H9 (cell line): ENCODE measurements at regions not wholly inside any gene's neighbourhood (a gene's known extent, or its start where the extent isn't known, plus 50 kb on each side); places are given as distances from the start of the nearest gene placed in this dataset.

Source experiments
- DNase-seq: peaks from one replicate; pipeline ENCODE4 v3.0.0-alpha.2; 2017
- H2AFZ ChIP-seq: one replicate; pipeline ENCODE4 v1.6.1; 2013; ENCODE audit warnings: mild to moderate bottlenecking, low read length, control low read depth, moderate library complexity
- H2AK5ac ChIP-seq: 2 replicates; pipeline ENCODE4 v1.6.1; 2013; ENCODE audit warnings: low read length, control low read depth, mixed read lengths; ENCODE audit not compliant: insufficient read length
- H2BK120ac ChIP-seq: one replicate; pipeline ENCODE4 v1.6.1; 2013; ENCODE audit warnings: low read depth, mild to moderate bottlenecking, low read length, control low read depth, inconsistent platforms; ENCODE audit not compliant: poor library complexity, severe bottlenecking
- H2BK12ac ChIP-seq: 2 replicates; pipeline ENCODE4 v1.6.1; 2013; ENCODE audit warnings: low read length, control low read depth, mixed read lengths, low read depth; ENCODE audit not compliant: insufficient read length
- H2BK15ac ChIP-seq: 2 replicates; pipeline ENCODE4 v1.6.1; 2013; ENCODE audit warnings: low read depth, low read length, control low read depth
- H2BK20ac ChIP-seq: one replicate; pipeline ENCODE4 v1.6.1; 2013; ENCODE audit warnings: low read depth, mild to moderate bottlenecking, low read length, control low read depth, inconsistent platforms; ENCODE audit not compliant: poor library complexity, severe bottlenecking
- H2BK5ac ChIP-seq: 2 replicates; pipeline ENCODE4 v1.6.1; 2013; ENCODE audit warnings: low read length, control low read depth, mixed read lengths; ENCODE audit not compliant: insufficient read length
- H3K14ac ChIP-seq: 2 replicates; pipeline ENCODE4 v1.6.1; 2013; ENCODE audit warnings: low read length, control low read depth; ENCODE audit not compliant: insufficient read depth
- H3K18ac ChIP-seq: 2 replicates; pipeline ENCODE4 v1.6.1; 2013; ENCODE audit warnings: low read depth, mild to moderate bottlenecking, mixed read lengths, low read length, control low read depth; ENCODE audit not compliant: insufficient read length
- H3K23ac ChIP-seq: 2 replicates; pipeline ENCODE4 v1.6.1; 2013; ENCODE audit warnings: low read length, control low read depth, mixed read lengths, low read depth; ENCODE audit not compliant: insufficient read length
- H3K23me2 ChIP-seq: 2 replicates; pipeline ENCODE4 v1.6.1; 2013; ENCODE audit warnings: low read depth, mild to moderate bottlenecking, mixed read lengths, low read length, control low read depth; ENCODE audit not compliant: insufficient read length, poor library complexity, severe bottlenecking
- H3K27ac ChIP-seq: 2 replicates; pipeline ENCODE4 v1.5.1; 2013; ENCODE audit warnings: low read length, control low read depth, mixed read lengths, low read depth; ENCODE audit not compliant: insufficient read length
- H3K27me3 ChIP-seq: 2 replicates; pipeline ENCODE4 v1.6.1; 2013; ENCODE audit warnings: low read length, control low read depth, inconsistent platforms; ENCODE audit not compliant: insufficient read depth
- H3K4ac ChIP-seq: 2 replicates; pipeline ENCODE4 v1.6.1; 2013; ENCODE audit warnings: low read depth, mild to moderate bottlenecking, control low read depth, inconsistent platforms, low read length, moderate library complexity
- H3K4me1 ChIP-seq: 2 replicates; pipeline ENCODE4 v1.6.1; 2013; ENCODE audit warnings: low read length, control low read depth, inconsistent platforms; ENCODE audit not compliant: insufficient read depth
- H3K4me2 ChIP-seq: 2 replicates; pipeline ENCODE4 v1.6.1; 2013; ENCODE audit warnings: low read length, control low read depth, mixed read lengths; ENCODE audit not compliant: insufficient read length, insufficient read depth
- H3K56ac ChIP-seq: 2 replicates; pipeline ENCODE4 v1.6.1; 2013; ENCODE audit warnings: low read depth, mild to moderate bottlenecking, mixed read lengths, low read length, control low read depth; ENCODE audit not compliant: insufficient read length
- H3K79me1 ChIP-seq: 2 replicates; pipeline ENCODE4 v1.6.1; 2013; ENCODE audit warnings: low read depth, mild to moderate bottlenecking, moderate library complexity, low read length, control low read depth, inconsistent platforms; ENCODE audit not compliant: insufficient read depth, poor library complexity, severe bottlenecking
- H3K79me2 ChIP-seq: 2 replicates; pipeline ENCODE4 v1.6.1; 2013; ENCODE audit warnings: low read length, control low read depth, inconsistent platforms; ENCODE audit not compliant: insufficient read depth
- H3K9ac ChIP-seq: 2 replicates; pipeline ENCODE4 v1.6.1; 2013; ENCODE audit warnings: low read length, control low read depth, mixed read lengths; ENCODE audit not compliant: insufficient read length; ENCODE audit errors: extremely low read depth
- H3K9me3 ChIP-seq: one replicate; pipeline ENCODE4 v1.6.1; 2013; ENCODE audit warnings: low read depth, low read length, inconsistent platforms; ENCODE audit not compliant: control insufficient read depth
- H3T11ph ChIP-seq: one replicate; pipeline ENCODE4 v1.6.1; 2013; ENCODE audit warnings: mild to moderate bottlenecking, low read length, control low read depth, inconsistent platforms
- H4K20me1 ChIP-seq: one replicate; pipeline ENCODE4 v1.6.1; 2013; ENCODE audit not compliant: control insufficient read depth, insufficient read length, insufficient read depth
- H4K5ac ChIP-seq: 2 replicates; pipeline ENCODE4 v1.6.1; 2013; ENCODE audit warnings: low read depth, mild to moderate bottlenecking, mixed read lengths, low read length, control low read depth; ENCODE audit not compliant: insufficient read length
- H4K8ac ChIP-seq: replicated peaks from 2 replicates; pipeline ENCODE4 v1.6.1; 2013; ENCODE audit warnings: low read length, control low read depth, mixed read lengths, low read depth; ENCODE audit not compliant: insufficient read length
- H4K91ac ChIP-seq: 2 replicates; pipeline ENCODE4 v1.6.1; 2013; ENCODE audit warnings: low read depth, mild to moderate bottlenecking, moderate library complexity, mixed read lengths, low read length, control low read depth; ENCODE audit not compliant: insufficient read length
- H3K27ac Mint-ChIP-seq, 3 experiments: 2 replicates in 2 of 3; 3 replicates in 1 of 3; pipeline ENCODE4 v1.8.0; 2020 to 2021; ENCODE audit warnings: mixed read lengths in 3 of 3, mild to moderate bottlenecking in 1 of 3, moderate library complexity in 1 of 3
- H3K27me3 Mint-ChIP-seq: 2 replicates; pipeline ENCODE4 v1.8.0; 2021; ENCODE audit warnings: low read depth, mild to moderate bottlenecking, moderate library complexity, mixed read lengths
- H3K36me3 Mint-ChIP-seq, 3 experiments: 2 replicates in 2 of 3; 3 replicates in 1 of 3; pipeline ENCODE4 v1.8.0; 2020 to 2021; ENCODE audit warnings: low read depth in 3 of 3, mixed read lengths in 3 of 3; ENCODE audit not compliant: insufficient read depth in 1 of 3
- H3K4me1 Mint-ChIP-seq, 2 experiments: 2 replicates each; pipeline ENCODE4 v1.8.0; 2020; ENCODE audit warnings: mixed read lengths in 2 of 2
- H3K4me3 Mint-ChIP-seq, 2 experiments: 2 replicates in 1 of 2; 3 replicates in 1 of 2; pipeline ENCODE4 v1.8.0; 2020 to 2021; ENCODE audit warnings: mild to moderate bottlenecking in 2 of 2, mixed read lengths in 2 of 2, moderate library complexity in 1 of 2
- H3K9me3 Mint-ChIP-seq, 2 experiments: 2 replicates in 1 of 2; 3 replicates in 1 of 2; pipeline ENCODE4 v1.8.0; 2020; ENCODE audit warnings: mild to moderate bottlenecking in 2 of 2, mixed read lengths in 2 of 2, moderate library complexity in 1 of 2
- WGBS: extraction: QIAGEN DNeasy Blood & Tissue Kit; methylation state at CpG from one replicate; pipeline ENCODE4 v1.1.7; 2013; ENCODE audit warnings: missing lambda C conversion rate, low lambda C conversion rate, mixed read lengths; ENCODE audit not compliant: insufficient read length; ENCODE audit errors: extremely low coverage; 5-methylcytosine and 5-hydroxymethylcytosine counted together
- TF ChIP-seq, protein P1 (sequence below): fragments of 200-600 bp; sonication (generic); conservative IDR thresholded peaks from 3 replicates; pipeline ENCODE4 v1.8.0; 2021; ENCODE audit warnings: antibody characterized with exemption, mild to moderate bottlenecking

DNA sequence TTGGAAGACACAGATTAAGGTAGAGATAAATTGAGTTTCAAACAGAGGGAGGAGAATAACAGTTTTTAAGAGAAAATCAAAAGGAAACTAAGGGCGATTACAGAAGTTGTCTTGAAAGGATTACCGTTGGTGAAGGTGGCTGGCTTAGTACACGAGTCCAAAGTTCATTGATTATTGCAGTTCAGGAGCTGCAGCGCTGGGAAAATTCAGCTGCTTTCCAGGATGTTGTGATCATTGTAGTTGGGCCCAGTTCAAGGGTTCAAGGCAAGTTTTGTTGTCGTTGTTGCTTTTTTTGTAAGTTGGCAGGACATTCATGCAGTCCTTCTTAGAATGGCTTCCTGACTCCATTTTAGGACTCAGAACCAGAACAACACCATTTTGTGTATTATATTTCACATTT is 461.7 kb downstream of the RAPGEF2 start:
- Mint-ChIP-seq H3K9me3 (peaks cover 14 to 28% of the 10 kb centered on the region in 2 experiments), H3K27me3 (no peaks in the 10 kb centered on the region), H3K27ac (no peak overlapping the region; a peak in 1 of 7 replicates), H3K4me1 (no peaks in the 10 kb centered on the region), H3K36me3 (peaks cover 0 to 7% (median 3%) of the 10 kb centered on the region in 3 experiments; a peak in 2 of 7 replicates), H3K4me3 (no peak overlapping the region)
- H3K9me3 ChIP-seq = peaks cover 12% of the 10 kb centered on the region
- H3T11ph ChIP-seq = no peak overlapping the region
- no peak overlapping the region for H3K4me2 ChIP-seq
- H2AK5ac ChIP-seq = no peak overlapping the region
- no peak overlapping the region for H3K27ac ChIP-seq
- H3K23ac ChIP-seq = no peak overlapping the region
- no peak overlapping the region for H4K5ac ChIP-seq
- no peaks in the 10 kb centered on the region for H4K20me1 ChIP-seq
- H2BK5ac ChIP-seq = no peak overlapping the region
- no peak overlapping the region for H3K18ac ChIP-seq
- no peaks in the 10 kb centered on the region for H3K27me3 ChIP-seq
- TF ChIP-seq, protein P1, sequence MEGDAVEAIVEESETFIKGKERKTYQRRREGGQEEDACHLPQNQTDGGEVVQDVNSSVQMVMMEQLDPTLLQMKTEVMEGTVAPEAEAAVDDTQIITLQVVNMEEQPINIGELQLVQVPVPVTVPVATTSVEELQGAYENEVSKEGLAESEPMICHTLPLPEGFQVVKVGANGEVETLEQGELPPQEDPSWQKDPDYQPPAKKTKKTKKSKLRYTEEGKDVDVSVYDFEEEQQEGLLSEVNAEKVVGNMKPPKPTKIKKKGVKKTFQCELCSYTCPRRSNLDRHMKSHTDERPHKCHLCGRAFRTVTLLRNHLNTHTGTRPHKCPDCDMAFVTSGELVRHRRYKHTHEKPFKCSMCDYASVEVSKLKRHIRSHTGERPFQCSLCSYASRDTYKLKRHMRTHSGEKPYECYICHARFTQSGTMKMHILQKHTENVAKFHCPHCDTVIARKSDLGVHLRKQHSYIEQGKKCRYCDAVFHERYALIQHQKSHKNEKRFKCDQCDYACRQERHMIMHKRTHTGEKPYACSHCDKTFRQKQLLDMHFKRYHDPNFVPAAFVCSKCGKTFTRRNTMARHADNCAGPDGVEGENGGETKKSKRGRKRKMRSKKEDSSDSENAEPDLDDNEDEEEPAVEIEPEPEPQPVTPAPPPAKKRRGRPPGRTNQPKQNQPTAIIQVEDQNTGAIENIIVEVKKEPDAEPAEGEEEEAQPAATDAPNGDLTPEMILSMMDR = no peak
- no peak overlapping the region for H2BK20ac ChIP-seq
- H3K79me2 ChIP-seq = no peaks in the 10 kb centered on the region
- H2AFZ ChIP-seq = no peak overlapping the region
- H4K91ac ChIP-seq = no peak overlapping the region
- H3K4ac ChIP-seq = no peak overlapping the region
- H3K79me1 ChIP-seq = no peaks in the 10 kb centered on the region
- no peaks in the 10 kb centered on the region for H3K4me1 ChIP-seq
- no CpG with 5 or more reads among the region's 5 CpGs for WGBS
- H3K56ac ChIP-seq = no peak overlapping the region
- H2BK12ac ChIP-seq = no peak overlapping the region
- H3K9ac ChIP-seq = no peak overlapping the region
- DNase-seq = no peak
- H3K14ac ChIP-seq = no peak overlapping the region
- no peak overlapping the region for H2BK120ac ChIP-seq
- H2BK15ac ChIP-seq = no peak overlapping the region
- H4K8ac ChIP-seq = no peak overlapping the region
- H3K23me2 ChIP-seq = no peaks in the 10 kb centered on the region
